Muscle of leg (tissue), 3 donors: ENCODE measurements at regions not wholly inside any gene's neighbourhood (a gene's known extent, or its start where the extent isn't known, plus 50 kb on each side); places are given as distances from the start of the nearest gene placed in this dataset.
A peak's percentile ranks its signal among the peaks of the same experiment; 100 is the strongest.

Experiments used
- DNase-seq: peaks from one replicate; pipeline ENCODE4 v3.0.0; 2013
- H3K27ac ChIP-seq: one replicate; pipeline ENCODE4 v1.5.1; 2013; ENCODE audit warnings: mild to moderate bottlenecking, low read length, control low read depth
- H3K27me3 ChIP-seq: one replicate; pipeline ENCODE4 v1.6.1; 2013; ENCODE audit warnings: low read length; ENCODE audit not compliant: control insufficient read depth, insufficient read depth
- H3K36me3 ChIP-seq: one replicate; pipeline ENCODE4 v1.6.1; 2013; ENCODE audit warnings: low read length; ENCODE audit not compliant: control insufficient read depth, insufficient read depth
- H3K4me1 ChIP-seq: one replicate; pipeline ENCODE4 v1.6.1; 2013; ENCODE audit warnings: low read length; ENCODE audit not compliant: control insufficient read depth, insufficient read depth
- H3K4me3 ChIP-seq: one replicate; pipeline ENCODE4 v1.5.1; 2013; ENCODE audit warnings: low read length, control low read depth
- H3K9me3 ChIP-seq: replicated peaks from 2 replicates; pipeline ENCODE4 v1.6.1; 2013; ENCODE audit warnings: low read depth, low read length; ENCODE audit not compliant: control insufficient read depth
- WGBS: methylation state at CpG from one replicate; pipeline ENCODE4 v1.1.5; 2013; ENCODE audit warnings: missing lambda C conversion rate; ENCODE audit not compliant: insufficient coverage; 5-methylcytosine and 5-hydroxymethylcytosine counted together

- Histone ChIP-seq H3K4me1 (peaks cover 14% of the 10 kb centered on the region), H3K4me3 (no peak overlapping the region), H3K9me3 (no peaks in the 10 kb centered on the region), H3K27ac (no peak overlapping the region), H3K36me3 (no peaks in the 10 kb centered on the region), H3K27me3 (no peaks in the 10 kb centered on the region)
- no peak for DNase-seq
- WGBS = no CpG with 5 or more reads among the region's 3 CpGs
Measured at GRCh38 chr18:55095584-55095983, 136.3 kb upstream of the CCDC68 start.

- no peak for DNase-seq
- Histone ChIP-seq H3K4me3 (no peak overlapping the region), H3K27ac (no peak overlapping the region), H3K27me3 (no peaks in the 10 kb centered on the region), H3K9me3 (no peaks in the 10 kb centered on the region), H3K36me3 (no peaks in the 10 kb centered on the region), H3K4me1 (peaks cover 14% of the 10 kb centered on the region)
Measured at GRCh38 chr18:55093808-55094207, 134.5 kb upstream of the CCDC68 start.

GRCh38 chr18:55093295-55093694 lies 134.0 kb upstream of the CCDC68 start:
- Histone ChIP-seq H3K27me3 (no peaks in the 10 kb centered on the region), H3K27ac (no peak overlapping the region), H3K4me3 (no peak overlapping the region), H3K36me3 (no peaks in the 10 kb centered on the region), H3K4me1 (peaks cover 14% of the 10 kb centered on the region), H3K9me3 (no peaks in the 10 kb centered on the region)
- DNase-seq = no peak

GRCh38 chr18:55092166-55092565 lies 132.9 kb upstream of the CCDC68 start:
- H3K9me3 ChIP-seq = no peaks in the 10 kb centered on the region

GRCh38 chr18:55090564-55091188 lies 131.4 kb upstream of the CCDC68 start:
- Histone ChIP-seq H3K9me3 (no peaks in the 10 kb centered on the region), H3K36me3 (no peaks in the 10 kb centered on the region), H3K27ac (no peak overlapping the region), H3K4me1 (peaks cover 3% of the 10 kb centered on the region), H3K27me3 (no peaks in the 10 kb centered on the region), H3K4me3 (no peak overlapping the region)
- no CpG with 5 or more reads among the region's 3 CpGs for WGBS
- DNase-seq = no peak

More at GRCh38 chr18:55092166-55092565, 132.9 kb upstream of the CCDC68 start:
- Histone ChIP-seq H3K36me3 (no peaks in the 10 kb centered on the region), H3K27me3 (no peaks in the 10 kb centered on the region), H3K4me3 (no peak overlapping the region), H3K27ac (no peak overlapping the region), H3K4me1 (peaks cover 9% of the 10 kb centered on the region)
- no peak for DNase-seq
- WGBS = 75% methylated on average over 2 of the region's 4 CpGs

- Histone ChIP-seq H3K36me3 (no peaks in the 10 kb centered on the region), H3K4me1 (peaks cover 3% of the 10 kb centered on the region), H3K27me3 (no peaks in the 10 kb centered on the region), H3K27ac (no peak overlapping the region), H3K9me3 (no peaks in the 10 kb centered on the region), H3K4me3 (no peak overlapping the region)
- 47% methylated on average over 2 of the region's 3 CpGs for WGBS
- no peak for DNase-seq
Measured at GRCh38 chr18:55089610-55090009, 130.3 kb upstream of the CCDC68 start.

GRCh38 chr18:55088561-55088960 lies 129.3 kb upstream of the CCDC68 start:
- WGBS = no CpG with 5 or more reads among the region's 3 CpGs
- DNase-seq = no peak
- Histone ChIP-seq H3K27me3 (no peaks in the 10 kb centered on the region), H3K4me1 (peaks cover 3% of the 10 kb centered on the region), H3K36me3 (no peaks in the 10 kb centered on the region), H3K27ac (no peak overlapping the region), H3K9me3 (no peaks in the 10 kb centered on the region), H3K4me3 (no peak overlapping the region)

- no peak overlapping the region for H3K27ac ChIP-seq
- no CpG with 5 or more reads among the region's 2 CpGs for WGBS
Measured at GRCh38 chr18:55088000-55088401, 128.7 kb upstream of the CCDC68 start.

GRCh38 chr18:55086906-55087305 lies 127.6 kb upstream of the CCDC68 start:
- WGBS = 40% methylated on average over 1 of the region's 3 CpGs
- H3K36me3 ChIP-seq = no peaks in the 10 kb centered on the region
- no peak overlapping the region for H3K4me3 ChIP-seq
- H3K4me1 ChIP-seq = peaks cover 3% of the 10 kb centered on the region
- peak; percentile 43 for DNase-seq
- H3K27me3 ChIP-seq = no peaks in the 10 kb centered on the region
- H3K27ac ChIP-seq = no peak overlapping the region
- no peaks in the 10 kb centered on the region for H3K9me3 ChIP-seq

More at GRCh38 chr18:55088000-55088401, 128.7 kb upstream of the CCDC68 start:
- DNase-seq = no peak
- H3K27me3 ChIP-seq = no peaks in the 10 kb centered on the region
- H3K4me1 ChIP-seq = peaks cover 3% of the 10 kb centered on the region
- H3K36me3 ChIP-seq = no peaks in the 10 kb centered on the region
- H3K9me3 ChIP-seq = no peaks in the 10 kb centered on the region
- no peak overlapping the region for H3K4me3 ChIP-seq

GRCh38 chr18:55085557-55086285 lies 126.5 kb upstream of the CCDC68 start:
- no peaks in the 10 kb centered on the region for H3K9me3 ChIP-seq
- WGBS = 71% methylated on average over 2 of the region's 4 CpGs
- no peak for DNase-seq
- H3K27me3 ChIP-seq = no peaks in the 10 kb centered on the region
- H3K36me3 ChIP-seq = no peaks in the 10 kb centered on the region
- no peak overlapping the region for H3K27ac ChIP-seq
- no peak overlapping the region for H3K4me3 ChIP-seq
- H3K4me1 ChIP-seq = peaks cover 3% of the 10 kb centered on the region
